ENCODE measurements at regions not wholly inside any gene's neighbourhood (a gene's known extent, or its start where the extent isn't known, plus 50 kb on each side); places are given as distances from the start of the nearest gene placed in this dataset.
"Not testable (repeated sequence)": the region's sequence is repeated elsewhere in the genome, so short reads cannot be mapped to it uniquely, and the experiment has no call there.

DNA sequence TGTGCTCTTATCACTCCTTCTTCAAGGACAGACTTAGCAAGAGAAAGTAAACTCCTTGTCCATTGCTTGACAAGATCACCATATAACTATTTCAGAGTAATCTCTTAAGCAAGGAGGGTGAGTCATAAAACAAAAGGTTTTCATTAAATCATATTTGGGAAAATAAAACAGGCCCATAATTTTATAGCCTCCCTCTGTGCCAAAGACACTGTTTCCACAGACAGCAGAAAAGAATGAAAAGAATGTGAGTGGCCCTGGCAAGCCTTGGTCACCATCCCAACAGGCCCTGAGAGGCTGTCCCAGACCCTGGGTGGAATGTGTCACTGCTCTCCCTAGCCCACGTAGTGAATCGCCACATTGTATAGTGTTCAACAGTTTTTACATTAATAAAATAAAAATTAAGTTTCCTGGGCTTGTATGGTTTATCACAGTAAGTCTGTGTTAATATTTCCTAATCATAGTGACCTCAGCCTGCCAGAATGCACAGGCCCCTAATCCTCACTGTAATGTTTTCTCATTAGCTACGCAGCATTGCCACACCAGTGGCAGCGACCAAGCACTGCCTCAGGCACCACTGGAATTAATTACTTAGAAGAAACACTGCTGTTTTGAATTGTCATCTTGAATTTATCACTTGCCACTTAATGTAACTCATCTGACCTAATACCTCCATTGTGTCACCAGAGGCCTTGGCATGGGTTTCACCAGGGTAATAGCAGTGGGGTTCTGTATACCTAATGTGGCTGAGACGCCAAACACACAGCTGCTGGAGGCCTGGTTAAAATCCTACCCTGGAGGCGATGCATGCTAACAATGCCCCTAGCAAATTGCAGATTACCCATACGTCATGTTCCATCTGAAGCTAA lies 401.9 kb downstream of the LNPK start:
- DNase-seq: no peak

- DNase-seq: no peak
These were observed 404.8 kb downstream of the LNPK start for GRCh38 chr2:175597286-175597685.

DNA sequence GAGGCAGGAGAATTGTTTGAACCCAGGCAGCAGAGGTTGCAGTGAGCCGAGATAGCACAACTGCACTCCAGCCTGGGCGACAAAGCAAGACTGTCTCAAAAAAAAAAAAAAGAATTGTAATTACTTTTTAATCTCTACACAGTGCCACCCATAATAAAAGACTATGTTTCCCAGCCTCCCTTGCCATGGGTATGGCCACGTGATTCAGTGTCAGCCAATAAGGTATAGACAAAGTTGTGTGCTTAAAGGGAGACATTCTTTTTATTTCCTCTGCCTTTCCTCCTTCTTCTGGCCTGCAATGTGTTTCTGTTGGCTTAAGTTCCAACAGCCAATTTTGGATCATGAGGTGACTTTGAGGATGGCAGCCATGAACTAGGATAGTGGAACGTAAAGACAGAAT lies 406.9 kb downstream of the LNPK start:
- no peak for DNase-seq

DNA sequence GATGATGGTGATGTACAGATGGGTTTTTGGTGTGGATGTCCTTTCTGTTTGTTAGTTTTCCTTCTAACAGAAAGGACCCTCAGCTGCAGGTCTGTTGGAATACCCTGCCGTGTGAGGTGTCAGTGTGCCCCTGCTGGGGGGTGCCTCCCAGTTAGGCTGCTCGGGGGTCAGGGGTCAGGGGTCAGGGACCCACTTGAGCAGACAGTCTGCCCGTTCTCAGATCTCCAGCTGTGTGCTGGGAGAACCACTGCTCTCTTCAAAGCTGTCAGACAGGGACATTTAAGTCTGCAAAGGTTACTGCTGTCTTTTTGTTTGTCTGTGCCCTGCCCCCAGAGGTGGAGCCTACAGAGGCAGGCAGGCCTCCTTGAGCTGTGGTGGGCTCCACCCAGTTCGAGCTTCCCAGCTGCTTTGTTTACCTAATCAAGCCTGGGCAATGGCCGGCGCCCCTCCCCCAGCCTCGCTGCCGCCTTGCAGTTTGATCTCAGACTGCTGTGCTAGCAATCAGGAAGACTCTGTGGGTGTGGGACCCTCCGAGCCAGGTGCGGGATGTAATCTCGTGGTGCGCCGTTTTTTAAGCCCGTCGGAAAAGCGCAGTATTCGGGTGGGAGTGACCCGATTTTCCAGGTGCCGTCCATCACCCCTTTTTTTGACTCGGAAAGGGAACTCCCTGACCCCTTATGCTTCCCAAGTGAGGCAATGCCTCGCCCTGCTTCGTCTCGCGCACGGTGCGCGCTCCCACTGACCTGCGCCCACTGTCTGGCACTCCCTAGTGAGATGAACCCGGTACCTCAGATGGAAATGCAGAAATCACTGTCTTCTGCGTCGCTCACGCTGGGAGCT lies 408.2 kb downstream of the LNPK start:
- not testable (repeated sequence) for DNase-seq

DNA sequence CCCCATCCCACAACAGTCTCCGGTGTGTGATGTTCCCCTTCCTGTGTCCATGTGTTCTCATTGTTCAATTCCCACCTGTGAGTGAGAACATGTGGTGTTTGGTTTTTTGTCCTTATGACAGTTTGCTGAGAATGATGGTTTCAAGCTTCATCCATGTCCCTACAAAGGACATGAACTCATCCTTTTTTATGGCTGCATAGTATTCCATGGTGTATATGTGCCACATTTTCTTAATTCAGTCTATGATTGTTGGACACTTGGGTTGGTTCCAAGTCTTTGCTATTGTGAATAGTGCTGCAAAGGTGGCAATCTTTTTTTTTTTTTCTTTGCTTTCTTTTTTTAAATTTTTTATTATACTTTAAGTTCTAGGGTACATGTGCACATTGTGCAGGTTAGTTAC lies 406.7 kb upstream of the ATP5MC3 start:
- not testable (repeated sequence) for DNase-seq

DNA sequence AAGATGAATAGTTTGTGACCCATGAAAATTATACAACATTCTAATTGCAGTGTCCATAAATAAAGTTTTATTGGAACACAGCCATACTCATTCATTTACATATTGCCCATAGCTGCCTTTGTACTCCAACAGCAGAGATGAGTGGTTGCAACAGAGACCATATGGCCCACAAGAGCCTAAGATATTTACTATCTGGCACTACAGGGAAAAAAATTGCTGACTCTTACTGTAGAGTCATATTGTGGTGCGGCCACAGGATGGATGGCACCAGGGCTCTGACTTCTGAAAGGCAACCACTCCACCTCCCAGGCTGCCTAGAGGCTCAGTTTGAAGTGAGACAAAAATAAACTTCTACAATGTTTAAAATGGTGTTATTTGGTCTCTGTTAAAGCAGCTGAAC lies 404.0 kb upstream of the ATP5MC3 start:
- DNase-seq: no peak

GRCh38 chr2:175580652-175581051 lies 399.1 kb upstream of the ATP5MC3 start:
- DNase-seq: no peak

DNA sequence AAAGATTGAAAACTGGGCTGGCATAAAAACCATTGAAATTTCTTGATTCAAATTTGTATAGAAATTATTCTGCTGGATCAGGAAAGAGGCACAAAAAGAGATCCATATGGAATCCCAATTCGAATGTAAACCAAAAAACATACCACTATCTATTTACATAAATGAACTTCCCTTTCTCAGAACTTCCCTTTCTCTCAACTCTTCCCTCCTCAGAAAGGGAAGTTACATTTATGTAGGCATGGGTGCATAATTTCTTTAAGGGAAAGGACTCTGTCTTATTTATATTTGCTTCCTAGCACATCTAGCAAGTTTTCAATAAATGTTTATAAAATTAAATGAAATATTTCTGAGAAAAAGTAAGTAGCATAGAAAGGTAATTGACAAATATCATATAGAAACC lies 398.1 kb upstream of the ATP5MC3 start:
- no peak for DNase-seq

GRCh38 chr2:175577368-175577970 lies 396.0 kb upstream of the ATP5MC3 start:
- no peak for DNase-seq

GRCh38 chr2:175576875-175577274 lies 395.4 kb upstream of the ATP5MC3 start:
- no peak for DNase-seq

GRCh38 chr2:175576270-175576669 lies 394.8 kb upstream of the ATP5MC3 start:
- DNase-seq: no peak

DNA sequence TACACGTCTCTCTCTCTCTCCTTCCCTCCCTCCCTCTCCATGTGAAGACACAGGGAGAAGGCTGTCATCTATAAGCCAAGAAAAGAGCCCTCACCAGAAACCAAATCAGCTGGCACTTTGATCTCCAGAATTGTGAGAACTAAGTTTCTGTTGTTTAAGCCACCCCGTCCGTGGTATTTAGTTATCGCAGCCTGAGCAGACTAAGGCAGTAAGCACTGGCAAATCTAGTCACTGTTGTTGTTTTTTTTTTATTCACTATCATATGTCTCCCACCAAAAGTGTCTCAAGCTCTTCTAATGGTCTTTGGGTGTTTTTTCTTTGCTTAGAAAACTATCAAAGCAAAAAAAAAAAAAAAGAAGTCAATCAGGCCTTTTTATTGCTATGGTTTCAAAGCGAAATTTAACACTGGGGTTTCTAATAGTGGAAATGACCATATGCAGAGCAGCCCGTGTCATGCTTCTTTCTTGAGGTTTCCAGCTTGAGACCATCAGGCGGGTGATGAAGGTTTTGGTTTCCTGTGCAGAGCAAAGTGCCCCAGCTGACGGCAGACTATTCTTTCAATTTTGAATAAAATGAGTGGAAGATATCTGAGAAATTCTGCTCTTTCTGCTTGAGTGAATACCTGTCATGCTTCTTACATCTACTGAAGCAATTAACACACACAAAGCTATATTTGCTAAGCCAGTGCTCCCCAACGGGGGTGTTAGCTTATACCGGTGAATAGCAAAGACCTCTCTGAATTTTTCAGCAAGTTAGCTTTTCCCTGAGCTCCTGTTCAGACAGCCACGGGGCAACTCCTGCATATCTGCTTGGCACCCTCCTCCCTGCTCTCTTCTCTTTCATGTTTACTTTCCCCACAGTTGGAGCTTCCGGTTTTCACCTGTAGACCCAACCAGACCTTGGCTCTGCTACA lies 394.1 kb upstream of the ATP5MC3 start:
- DNase-seq: no peak

GRCh38 chr2:175574069-175574468 lies 392.6 kb upstream of the ATP5MC3 start:
- no peak for DNase-seq

DNA sequence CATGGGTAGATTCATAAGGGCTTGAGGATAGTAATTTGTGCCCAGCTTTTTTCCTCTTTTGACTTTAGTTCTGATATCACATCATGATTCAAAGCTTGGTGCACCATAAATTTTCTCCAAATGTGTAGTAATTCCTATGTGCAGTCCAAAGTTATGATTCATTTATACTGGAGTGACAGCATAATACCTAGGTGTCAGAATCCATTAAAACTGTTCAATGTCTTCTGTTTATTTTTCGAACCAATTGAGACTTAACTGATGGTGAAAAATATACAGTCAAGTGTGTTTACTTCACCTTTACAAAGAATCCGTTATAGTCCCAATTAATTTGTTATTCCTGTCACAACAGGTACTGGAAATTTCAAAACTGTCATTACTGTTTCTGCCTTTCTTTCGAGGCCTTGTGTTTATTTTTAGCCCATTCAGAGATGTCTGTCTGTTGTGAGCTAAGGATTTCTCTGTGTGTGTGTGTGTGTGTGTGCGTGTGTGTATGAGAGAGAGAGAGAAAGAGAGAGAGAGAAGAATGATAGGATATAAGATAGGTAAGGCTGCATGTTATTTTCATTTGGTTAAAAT lies 389.7 kb upstream of the ATP5MC3 start:
- no peak for DNase-seq

- DNase-seq: no peak
These were observed 386.7 kb upstream of the ATP5MC3 start for GRCh38 chr2:175568109-175568730.

GRCh38 chr2:175567435-175568061 lies 386.0 kb upstream of the ATP5MC3 start:
- no peak for DNase-seq

- DNase-seq: no peak
These were observed 379.1 kb upstream of the ATP5MC3 start for GRCh38 chr2:175560521-175561169.

- DNase-seq: no peak
These were observed 378.1 kb upstream of the ATP5MC3 start for GRCh38 chr2:175559613-175560012.

- DNase-seq: no peak
These were observed 376.4 kb upstream of the ATP5MC3 start for GRCh38 chr2:175557810-175558377.

GRCh38 chr2:175553910-175554309 lies 372.4 kb upstream of the ATP5MC3 start:
- DNase-seq: no peak

Measured in stimulated activated naive CD4-positive, alpha-beta T cell (primary cell).